PC-9 (cell line): ENCODE measurements at regions not wholly inside any gene's neighbourhood (a gene's known extent, or its start where the extent isn't known, plus 50 kb on each side); places are given as distances from the start of the nearest gene placed in this dataset.

Source experiments
- EZH2 ChIP-seq: fragments of 200-600 bp; sonication (generic); IDR thresholded peaks from 2 replicates; pipeline ENCODE4 v1.8.0; 2017; ENCODE audit warnings: antibody characterized with exemption, low read depth
- TF ChIP-seq, protein P1 (sequence below): fragments of 200-600 bp; sonication (generic); conservative IDR thresholded peaks from 2 replicates; pipeline ENCODE4 v1.6.1; 2017; ENCODE audit warnings: mixed run types, antibody characterized with exemption, mild to moderate bottlenecking, moderate library complexity

DNA sequence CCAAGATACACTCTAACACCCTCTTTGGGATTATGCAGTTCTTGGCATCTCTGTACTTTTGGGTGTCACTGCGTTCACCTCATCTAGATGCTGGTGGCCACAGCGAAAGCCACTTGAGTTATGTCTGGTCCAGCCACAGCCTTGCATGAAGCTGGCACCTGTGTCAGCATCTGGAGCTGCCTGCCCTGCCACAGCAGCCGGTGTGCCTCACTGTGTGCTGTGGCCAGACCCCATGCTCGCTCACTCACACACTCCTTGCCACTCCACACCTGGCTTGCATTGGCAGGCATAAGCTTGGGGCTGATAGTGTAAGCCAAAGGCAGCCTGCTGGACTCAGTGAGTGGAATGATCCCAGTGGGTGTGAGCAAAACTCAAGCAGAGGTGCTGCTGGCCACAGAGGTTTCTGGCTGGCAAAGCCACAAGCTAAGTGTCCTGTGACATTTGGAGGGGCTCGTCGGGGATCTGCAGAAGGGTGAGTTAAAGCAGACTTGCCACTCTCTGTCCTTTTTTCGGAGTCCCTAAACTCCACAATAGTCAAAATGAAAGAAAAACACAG lies 442.7 kb upstream of the CDH8 start:
- TF ChIP-seq, protein P1, sequence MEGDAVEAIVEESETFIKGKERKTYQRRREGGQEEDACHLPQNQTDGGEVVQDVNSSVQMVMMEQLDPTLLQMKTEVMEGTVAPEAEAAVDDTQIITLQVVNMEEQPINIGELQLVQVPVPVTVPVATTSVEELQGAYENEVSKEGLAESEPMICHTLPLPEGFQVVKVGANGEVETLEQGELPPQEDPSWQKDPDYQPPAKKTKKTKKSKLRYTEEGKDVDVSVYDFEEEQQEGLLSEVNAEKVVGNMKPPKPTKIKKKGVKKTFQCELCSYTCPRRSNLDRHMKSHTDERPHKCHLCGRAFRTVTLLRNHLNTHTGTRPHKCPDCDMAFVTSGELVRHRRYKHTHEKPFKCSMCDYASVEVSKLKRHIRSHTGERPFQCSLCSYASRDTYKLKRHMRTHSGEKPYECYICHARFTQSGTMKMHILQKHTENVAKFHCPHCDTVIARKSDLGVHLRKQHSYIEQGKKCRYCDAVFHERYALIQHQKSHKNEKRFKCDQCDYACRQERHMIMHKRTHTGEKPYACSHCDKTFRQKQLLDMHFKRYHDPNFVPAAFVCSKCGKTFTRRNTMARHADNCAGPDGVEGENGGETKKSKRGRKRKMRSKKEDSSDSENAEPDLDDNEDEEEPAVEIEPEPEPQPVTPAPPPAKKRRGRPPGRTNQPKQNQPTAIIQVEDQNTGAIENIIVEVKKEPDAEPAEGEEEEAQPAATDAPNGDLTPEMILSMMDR = no peak
- TF ChIP-seq EZH2 = no peak
